ENCODE measurements at regions not wholly inside any gene's neighbourhood (a gene's known extent, or its start where the extent isn't known, plus 50 kb on each side); places are given as distances from the start of the nearest gene placed in this dataset.

DNA sequence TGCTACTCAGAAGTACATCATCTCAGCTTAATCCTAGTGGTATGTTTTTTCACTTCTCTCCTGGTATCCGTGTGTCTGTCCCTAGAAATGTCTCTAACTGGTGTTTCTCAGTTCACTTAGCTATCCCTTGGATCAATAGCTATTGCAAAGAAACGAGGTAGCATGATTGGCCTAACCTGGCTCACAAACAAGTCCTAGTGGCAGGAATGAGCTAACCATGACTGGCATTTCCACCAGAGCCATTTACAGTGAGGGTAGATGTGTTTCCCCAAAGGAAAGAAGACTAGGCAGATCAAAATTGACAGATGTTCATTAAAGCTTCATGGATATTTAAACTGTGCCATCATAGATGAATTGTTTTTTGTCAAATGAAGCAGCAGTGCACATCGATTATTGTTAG, 82.5 kb downstream of the PALM2AKAP2 start:
- peaks cover under 1% of the 10 kb centered on the region; the same call in 1 of the 2 replicates for H3K4me1 Mint-ChIP-seq
- no peak overlapping the region for H3K27ac Mint-ChIP-seq
- ATAC-seq = peak; percentile 67; the same call in 1 of the 2 replicates
- no peaks in the 10 kb centered on the region for H3K36me3 Mint-ChIP-seq
- no peaks in the 10 kb centered on the region for H3K9me3 Mint-ChIP-seq
- H3K4me3 Mint-ChIP-seq = no peak overlapping the region
- no peaks in the 10 kb centered on the region for H3K27me3 Mint-ChIP-seq (ENCODE audit: low read depth)
- ChIA-PET CTCF (interaction anchor here (0.6 to 1.2 kb wide), 9 partner anchors 9 to 407 kb away, joined by 3 to 5 read pairs (median 3); no protein-coding TSS in a partner anchor), POLR2A (no interaction called here)
- DNase-seq (ENCODE audit: low spot score) = no peak
- TF ChIP-seq, protein P1, sequence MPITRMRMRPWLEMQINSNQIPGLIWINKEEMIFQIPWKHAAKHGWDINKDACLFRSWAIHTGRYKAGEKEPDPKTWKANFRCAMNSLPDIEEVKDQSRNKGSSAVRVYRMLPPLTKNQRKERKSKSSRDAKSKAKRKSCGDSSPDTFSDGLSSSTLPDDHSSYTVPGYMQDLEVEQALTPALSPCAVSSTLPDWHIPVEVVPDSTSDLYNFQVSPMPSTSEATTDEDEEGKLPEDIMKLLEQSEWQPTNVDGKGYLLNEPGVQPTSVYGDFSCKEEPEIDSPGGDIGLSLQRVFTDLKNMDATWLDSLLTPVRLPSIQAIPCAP (CRISPR knock-in tag; IDR thresholded peaks at IDR 0.05) = no peak
- TF ChIP-seq, protein P2, sequence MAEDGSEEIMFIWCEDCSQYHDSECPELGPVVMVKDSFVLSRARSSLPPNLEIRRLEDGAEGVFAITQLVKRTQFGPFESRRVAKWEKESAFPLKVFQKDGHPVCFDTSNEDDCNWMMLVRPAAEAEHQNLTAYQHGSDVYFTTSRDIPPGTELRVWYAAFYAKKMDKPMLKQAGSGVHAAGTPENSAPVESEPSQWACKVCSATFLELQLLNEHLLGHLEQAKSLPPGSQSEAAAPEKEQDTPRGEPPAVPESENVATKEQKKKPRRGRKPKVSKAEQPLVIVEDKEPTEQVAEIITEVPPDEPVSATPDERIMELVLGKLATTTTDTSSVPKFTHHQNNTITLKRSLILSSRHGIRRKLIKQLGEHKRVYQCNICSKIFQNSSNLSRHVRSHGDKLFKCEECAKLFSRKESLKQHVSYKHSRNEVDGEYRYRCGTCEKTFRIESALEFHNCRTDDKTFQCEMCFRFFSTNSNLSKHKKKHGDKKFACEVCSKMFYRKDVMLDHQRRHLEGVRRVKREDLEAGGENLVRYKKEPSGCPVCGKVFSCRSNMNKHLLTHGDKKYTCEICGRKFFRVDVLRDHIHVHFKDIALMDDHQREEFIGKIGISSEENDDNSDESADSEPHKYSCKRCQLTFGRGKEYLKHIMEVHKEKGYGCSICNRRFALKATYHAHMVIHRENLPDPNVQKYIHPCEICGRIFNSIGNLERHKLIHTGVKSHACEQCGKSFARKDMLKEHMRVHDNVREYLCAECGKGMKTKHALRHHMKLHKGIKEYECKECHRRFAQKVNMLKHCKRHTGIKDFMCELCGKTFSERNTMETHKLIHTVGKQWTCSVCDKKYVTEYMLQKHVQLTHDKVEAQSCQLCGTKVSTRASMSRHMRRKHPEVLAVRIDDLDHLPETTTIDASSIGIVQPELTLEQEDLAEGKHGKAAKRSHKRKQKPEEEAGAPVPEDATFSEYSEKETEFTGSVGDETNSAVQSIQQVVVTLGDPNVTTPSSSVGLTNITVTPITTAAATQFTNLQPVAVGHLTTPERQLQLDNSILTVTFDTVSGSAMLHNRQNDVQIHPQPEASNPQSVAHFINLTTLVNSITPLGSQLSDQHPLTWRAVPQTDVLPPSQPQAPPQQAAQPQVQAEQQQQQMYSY (CRISPR knock-in tag; IDR thresholded peaks at IDR 0.05) = no peak
- TF ChIP-seq, protein P3, sequence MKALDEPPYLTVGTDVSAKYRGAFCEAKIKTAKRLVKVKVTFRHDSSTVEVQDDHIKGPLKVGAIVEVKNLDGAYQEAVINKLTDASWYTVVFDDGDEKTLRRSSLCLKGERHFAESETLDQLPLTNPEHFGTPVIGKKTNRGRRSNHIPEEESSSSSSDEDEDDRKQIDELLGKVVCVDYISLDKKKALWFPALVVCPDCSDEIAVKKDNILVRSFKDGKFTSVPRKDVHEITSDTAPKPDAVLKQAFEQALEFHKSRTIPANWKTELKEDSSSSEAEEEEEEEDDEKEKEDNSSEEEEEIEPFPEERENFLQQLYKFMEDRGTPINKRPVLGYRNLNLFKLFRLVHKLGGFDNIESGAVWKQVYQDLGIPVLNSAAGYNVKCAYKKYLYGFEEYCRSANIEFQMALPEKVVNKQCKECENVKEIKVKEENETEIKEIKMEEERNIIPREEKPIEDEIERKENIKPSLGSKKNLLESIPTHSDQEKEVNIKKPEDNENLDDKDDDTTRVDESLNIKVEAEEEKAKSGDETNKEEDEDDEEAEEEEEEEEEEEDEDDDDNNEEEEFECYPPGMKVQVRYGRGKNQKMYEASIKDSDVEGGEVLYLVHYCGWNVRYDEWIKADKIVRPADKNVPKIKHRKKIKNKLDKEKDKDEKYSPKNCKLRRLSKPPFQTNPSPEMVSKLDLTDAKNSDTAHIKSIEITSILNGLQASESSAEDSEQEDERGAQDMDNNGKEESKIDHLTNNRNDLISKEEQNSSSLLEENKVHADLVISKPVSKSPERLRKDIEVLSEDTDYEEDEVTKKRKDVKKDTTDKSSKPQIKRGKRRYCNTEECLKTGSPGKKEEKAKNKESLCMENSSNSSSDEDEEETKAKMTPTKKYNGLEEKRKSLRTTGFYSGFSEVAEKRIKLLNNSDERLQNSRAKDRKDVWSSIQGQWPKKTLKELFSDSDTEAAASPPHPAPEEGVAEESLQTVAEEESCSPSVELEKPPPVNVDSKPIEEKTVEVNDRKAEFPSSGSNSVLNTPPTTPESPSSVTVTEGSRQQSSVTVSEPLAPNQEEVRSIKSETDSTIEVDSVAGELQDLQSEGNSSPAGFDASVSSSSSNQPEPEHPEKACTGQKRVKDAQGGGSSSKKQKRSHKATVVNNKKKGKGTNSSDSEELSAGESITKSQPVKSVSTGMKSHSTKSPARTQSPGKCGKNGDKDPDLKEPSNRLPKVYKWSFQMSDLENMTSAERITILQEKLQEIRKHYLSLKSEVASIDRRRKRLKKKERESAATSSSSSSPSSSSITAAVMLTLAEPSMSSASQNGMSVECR (CRISPR knock-in tag; IDR thresholded peaks at IDR 0.05; ENCODE audit: borderline replicate concordance) = no peak

DNA sequence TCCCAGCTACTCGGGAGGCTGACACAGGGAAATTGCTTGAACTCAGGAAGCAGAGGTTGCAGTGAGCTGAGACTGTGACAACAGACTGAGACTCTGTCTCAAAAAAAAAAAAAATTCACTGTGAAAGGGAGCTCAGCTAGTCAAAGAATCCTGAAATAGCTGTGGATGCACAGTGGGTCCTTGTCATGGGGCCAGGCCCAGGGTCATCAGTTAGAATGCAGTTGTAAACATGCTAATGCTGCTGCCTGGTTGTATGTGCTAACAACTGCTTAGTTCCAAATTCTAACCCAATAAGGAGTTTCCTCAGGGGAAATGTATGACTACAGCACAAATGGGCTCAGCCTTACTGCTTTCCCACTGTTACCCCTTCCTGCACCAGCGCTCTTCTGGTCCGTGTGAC, 84.0 kb downstream of the PALM2AKAP2 start:
- DNase-seq (ENCODE audit: low spot score) (no peak), ATAC-seq (no peak)
- no peak overlapping the region for H3K4me3 Mint-ChIP-seq
- ChIA-PET POLR2A (no interaction called here), CTCF (no interaction called here)
- no peaks in the 10 kb centered on the region for H3K27me3 Mint-ChIP-seq (ENCODE audit: low read depth)
- H3K9me3 Mint-ChIP-seq = no peaks in the 10 kb centered on the region
- peaks cover 10% of the 10 kb centered on the region for H3K4me1 Mint-ChIP-seq
- H3K27ac Mint-ChIP-seq = no peak overlapping the region
- no peaks in the 10 kb centered on the region for H3K36me3 Mint-ChIP-seq
- TF ChIP-seq CREB1 (CRISPR knock-in tag; IDR thresholded peaks at IDR 0.05) = no peak
- TF ChIP-seq ATF6 (CRISPR knock-in tag; IDR thresholded peaks at IDR 0.05) = no peak
- no peak for TF ChIP-seq ZNF396 (CRISPR knock-in tag; IDR thresholded peaks at IDR 0.05; ENCODE audit: borderline replicate concordance)
- TF ChIP-seq, protein P4, sequence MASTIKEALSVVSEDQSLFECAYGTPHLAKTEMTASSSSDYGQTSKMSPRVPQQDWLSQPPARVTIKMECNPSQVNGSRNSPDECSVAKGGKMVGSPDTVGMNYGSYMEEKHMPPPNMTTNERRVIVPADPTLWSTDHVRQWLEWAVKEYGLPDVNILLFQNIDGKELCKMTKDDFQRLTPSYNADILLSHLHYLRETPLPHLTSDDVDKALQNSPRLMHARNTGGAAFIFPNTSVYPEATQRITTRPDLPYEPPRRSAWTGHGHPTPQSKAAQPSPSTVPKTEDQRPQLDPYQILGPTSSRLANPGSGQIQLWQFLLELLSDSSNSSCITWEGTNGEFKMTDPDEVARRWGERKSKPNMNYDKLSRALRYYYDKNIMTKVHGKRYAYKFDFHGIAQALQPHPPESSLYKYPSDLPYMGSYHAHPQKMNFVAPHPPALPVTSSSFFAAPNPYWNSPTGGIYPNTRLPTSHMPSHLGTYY (CRISPR knock-in tag; IDR thresholded peaks at IDR 0.05) = no peak
- TF ChIP-seq NR2C2 (CRISPR knock-in tag; IDR thresholded peaks at IDR 0.05) = no peak
- no peak for TF ChIP-seq MYBL2 (CRISPR knock-in tag; IDR thresholded peaks at IDR 0.05)
- no peak for TF ChIP-seq ETV6 (CRISPR knock-in tag; IDR thresholded peaks at IDR 0.05)
- TF ChIP-seq JAZF1 (CRISPR knock-in tag; IDR thresholded peaks at IDR 0.05) = no peak
- TF ChIP-seq FOXP1 (CRISPR knock-in tag; IDR thresholded peaks at IDR 0.05; ENCODE audit: borderline replicate concordance) = no peak
- no peak for TF ChIP-seq TCF7 (CRISPR knock-in tag; IDR thresholded peaks at IDR 0.05; ENCODE audit: low read depth)
- no peak for TF ChIP-seq NR3C1 (CRISPR knock-in tag; conservative IDR thresholded peaks at IDR 0.05; ENCODE audit: low read depth)
- TF ChIP-seq, protein P5, sequence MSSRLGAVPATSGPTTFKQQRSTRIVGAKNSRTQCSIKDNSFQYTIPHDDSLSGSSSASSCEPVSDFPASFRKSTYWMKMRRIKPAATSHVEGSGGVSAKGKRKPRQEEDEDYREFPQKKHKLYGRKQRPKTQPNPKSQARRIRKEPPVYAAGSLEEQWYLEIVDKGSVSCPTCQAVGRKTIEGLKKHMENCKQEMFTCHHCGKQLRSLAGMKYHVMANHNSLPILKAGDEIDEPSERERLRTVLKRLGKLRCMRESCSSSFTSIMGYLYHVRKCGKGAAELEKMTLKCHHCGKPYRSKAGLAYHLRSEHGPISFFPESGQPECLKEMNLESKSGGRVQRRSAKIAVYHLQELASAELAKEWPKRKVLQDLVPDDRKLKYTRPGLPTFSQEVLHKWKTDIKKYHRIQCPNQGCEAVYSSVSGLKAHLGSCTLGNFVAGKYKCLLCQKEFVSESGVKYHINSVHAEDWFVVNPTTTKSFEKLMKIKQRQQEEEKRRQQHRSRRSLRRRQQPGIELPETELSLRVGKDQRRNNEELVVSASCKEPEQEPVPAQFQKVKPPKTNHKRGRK (CRISPR knock-in tag; IDR thresholded peaks at IDR 0.05; ENCODE audit: borderline replicate concordance) = no peak
- TF ChIP-seq, protein P6, sequence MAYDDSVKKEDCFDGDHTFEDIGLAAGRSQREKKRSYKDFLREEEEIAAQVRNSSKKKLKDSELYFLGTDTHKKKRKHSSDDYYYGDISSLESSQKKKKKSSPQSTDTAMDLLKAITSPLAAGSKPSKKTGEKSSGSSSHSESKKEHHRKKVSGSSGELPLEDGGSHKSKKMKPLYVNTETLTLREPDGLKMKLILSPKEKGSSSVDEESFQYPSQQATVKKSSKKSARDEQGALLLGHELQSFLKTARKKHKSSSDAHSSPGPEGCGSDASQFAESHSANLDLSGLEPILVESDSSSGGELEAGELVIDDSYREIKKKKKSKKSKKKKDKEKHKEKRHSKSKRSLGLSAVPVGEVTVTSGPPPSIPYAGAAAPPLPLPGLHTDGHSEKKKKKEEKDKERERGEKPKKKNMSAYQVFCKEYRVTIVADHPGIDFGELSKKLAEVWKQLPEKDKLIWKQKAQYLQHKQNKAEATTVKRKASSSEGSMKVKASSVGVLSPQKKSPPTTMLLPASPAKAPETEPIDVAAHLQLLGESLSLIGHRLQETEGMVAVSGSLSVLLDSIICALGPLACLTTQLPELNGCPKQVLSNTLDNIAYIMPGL (CRISPR knock-in tag; IDR thresholded peaks at IDR 0.05) = no peak
- no peak for TF ChIP-seq NFATC4 (CRISPR knock-in tag; IDR thresholded peaks at IDR 0.05)
- TF ChIP-seq ZNF671 (CRISPR knock-in tag; IDR thresholded peaks at IDR 0.05) = no peak
- no peak for TF ChIP-seq JUN (CRISPR knock-in tag; IDR thresholded peaks at IDR 0.05)
- no peak for TF ChIP-seq ZNF423 (CRISPR knock-in tag; IDR thresholded peaks at IDR 0.05)

Measured in WTC11 (cell line).